CD4-positive, alpha-beta T cell (primary cell): ENCODE measurements at regions not wholly inside any gene's neighbourhood (a gene's known extent, or its start where the extent isn't known, plus 50 kb on each side); places are given as distances from the start of the nearest gene placed in this dataset.

Experiments used
- ATAC-seq: fragments of 200-7000 bp; cut with Tn5 transposase; one replicate; pipeline ENCODE4 v1.10.0; 2022; ENCODE audit warnings: mild to moderate bottlenecking; ENCODE audit not compliant: poor library complexity
- CTCF ChIA-PET: fragments of 350-600 bp; sonication (Branson Sonifier 250); formaldehyde crosslinking; loops from one replicate; lab custom pipeline; 2021; ENCODE audit warnings: antibody characterized with exemption, inconsistent platforms; lab: Charles Lee
- POLR2A ChIA-PET: fragments of 350-600 bp; sonication (Branson Sonifier 250); formaldehyde crosslinking; loops from one replicate; lab custom pipeline; 2021; ENCODE audit warnings: antibody characterized with exemption, inconsistent platforms; lab: Charles Lee
- DNase-seq, 14 experiments: peaks; one replicate each; pipeline ENCODE4 v3.0.0-alpha.2; 2013 to 2020; ENCODE audit warnings: mixed read lengths in 2 of 14
- H3K27ac ChIP-seq, 2 donors: one replicate each; pipeline versions ENCODE4 v1.5.1 to v1.7.0; 2013; ENCODE audit warnings: low read length in 2 of 2, low read depth in 1 of 2, mild to moderate bottlenecking in 1 of 2
- H3K27me3 ChIP-seq, 2 experiments: 1 replicate in 1 of 2; 2 replicates in 1 of 2; pipeline versions ENCODE4 v1.6.1 to v1.7.0; 2013; ENCODE audit warnings: low read length in 2 of 2, control low read depth in 1 of 2, mild to moderate bottlenecking in 1 of 2, moderate library complexity in 1 of 2; ENCODE audit not compliant: insufficient read depth in 2 of 2, control insufficient read depth in 1 of 2
- H3K36me3 ChIP-seq: one replicate; pipeline ENCODE4 v1.6.1; 2013; ENCODE audit warnings: low read length, control low read depth; ENCODE audit not compliant: insufficient read depth
- H3K4me1 ChIP-seq: one replicate; pipeline ENCODE4 v1.6.1; 2013; ENCODE audit warnings: low read length, control low read depth; ENCODE audit not compliant: insufficient read depth
- H3K4me3 ChIP-seq: one replicate; pipeline ENCODE4 v1.5.1; 2013; ENCODE audit warnings: mild to moderate bottlenecking, low read length, moderate library complexity
- H3K9me3 ChIP-seq, 2 experiments: 1 replicate in 1 of 2; 2 replicates in 1 of 2; pipeline versions ENCODE4 v1.6.1 to v1.7.0; 2013; ENCODE audit warnings: low read length in 2 of 2, mild to moderate bottlenecking in 2 of 2, control low read depth in 1 of 2, moderate library complexity in 1 of 2; ENCODE audit not compliant: control insufficient read depth in 1 of 2, insufficient read depth in 1 of 2
- H3K27ac Mint-ChIP-seq: one replicate; pipeline ENCODE4 v1.8.0; 2020; ENCODE audit warnings: mixed read lengths
- H3K27me3 Mint-ChIP-seq: one replicate; pipeline ENCODE4 v1.8.0; 2021; ENCODE audit warnings: mixed read lengths
- H3K36me3 Mint-ChIP-seq: one replicate; pipeline ENCODE4 v1.8.0; 2021; ENCODE audit warnings: low read depth, mixed read lengths
- H3K4me1 Mint-ChIP-seq: one replicate; pipeline ENCODE4 v1.8.0; 2021; ENCODE audit warnings: low read depth, mixed read lengths
- H3K4me3 Mint-ChIP-seq: one replicate; pipeline ENCODE4 v1.8.0; 2020; ENCODE audit warnings: mild to moderate bottlenecking, mixed read lengths
- H3K9me3 Mint-ChIP-seq: one replicate; pipeline ENCODE4 v1.8.0; 2020; ENCODE audit warnings: mixed read lengths
- intact Hi-C, 2 experiments: fragments of 100-400 bp; cut with DNase I in 1 of 2; cut with micrococcal nuclease in 1 of 2; formaldehyde crosslinking; loops; one replicate each; pipeline versions ENCODE4 v1.15.1 to v1.9.0; 2023 to 2025; cut with DNase I, micrococcal nuclease
- TF ChIP-seq, protein P1 (sequence below): fragments of 200-600 bp; IDR thresholded peaks from one replicate; pipeline ENCODE4 v1.8.0; 2022; ENCODE audit warnings: antibody characterized with exemption, mild to moderate bottlenecking

DNA sequence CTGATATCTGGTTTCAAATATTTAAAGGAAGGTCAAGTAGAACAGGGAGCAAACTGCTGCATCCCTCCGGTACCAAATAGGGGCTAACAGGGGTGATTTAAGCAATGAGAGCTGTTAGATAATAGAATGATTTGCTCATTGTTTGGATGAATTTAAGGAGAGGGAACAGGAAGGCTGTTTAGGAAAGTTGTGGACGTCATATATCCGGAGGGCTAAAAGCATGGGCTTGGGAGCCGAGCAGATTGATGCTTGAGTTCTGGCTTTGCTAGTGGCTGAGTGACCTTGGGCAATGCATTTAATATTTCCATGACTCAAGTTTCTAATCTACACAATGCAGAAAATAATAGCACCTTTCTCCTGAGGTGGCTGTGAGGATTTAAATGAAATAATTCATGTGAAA, 85.4 kb upstream of the RPS23 start:
- H3K4me3 ChIP-seq, result no peak overlapping the region
- no peaks in the 10 kb centered on the region for H3K9me3 ChIP-seq
- H3K4me3 Mint-ChIP-seq, result no peak overlapping the region
- POLR2A ChIA-PET, result no interaction called here
- H3K36me3 Mint-ChIP-seq, result no peaks in the 10 kb centered on the region
- no peak overlapping the region for H3K27ac ChIP-seq
- H3K27me3 Mint-ChIP-seq, result no peaks in the 10 kb centered on the region
- no peak for DNase-seq
- no peaks in the 10 kb centered on the region for H3K36me3 ChIP-seq
- CTCF ChIA-PET, result no interaction called here
- no peak overlapping the region for H3K27ac Mint-ChIP-seq
- intact Hi-C loops, result no loop called here
- H3K9me3 Mint-ChIP-seq, result no peaks in the 10 kb centered on the region
- peaks cover 4% of the 10 kb centered on the region for H3K4me1 ChIP-seq
- ATAC-seq, result no peak
- H3K4me1 Mint-ChIP-seq, result peaks cover 19% of the 10 kb centered on the region
- TF ChIP-seq, protein P1, sequence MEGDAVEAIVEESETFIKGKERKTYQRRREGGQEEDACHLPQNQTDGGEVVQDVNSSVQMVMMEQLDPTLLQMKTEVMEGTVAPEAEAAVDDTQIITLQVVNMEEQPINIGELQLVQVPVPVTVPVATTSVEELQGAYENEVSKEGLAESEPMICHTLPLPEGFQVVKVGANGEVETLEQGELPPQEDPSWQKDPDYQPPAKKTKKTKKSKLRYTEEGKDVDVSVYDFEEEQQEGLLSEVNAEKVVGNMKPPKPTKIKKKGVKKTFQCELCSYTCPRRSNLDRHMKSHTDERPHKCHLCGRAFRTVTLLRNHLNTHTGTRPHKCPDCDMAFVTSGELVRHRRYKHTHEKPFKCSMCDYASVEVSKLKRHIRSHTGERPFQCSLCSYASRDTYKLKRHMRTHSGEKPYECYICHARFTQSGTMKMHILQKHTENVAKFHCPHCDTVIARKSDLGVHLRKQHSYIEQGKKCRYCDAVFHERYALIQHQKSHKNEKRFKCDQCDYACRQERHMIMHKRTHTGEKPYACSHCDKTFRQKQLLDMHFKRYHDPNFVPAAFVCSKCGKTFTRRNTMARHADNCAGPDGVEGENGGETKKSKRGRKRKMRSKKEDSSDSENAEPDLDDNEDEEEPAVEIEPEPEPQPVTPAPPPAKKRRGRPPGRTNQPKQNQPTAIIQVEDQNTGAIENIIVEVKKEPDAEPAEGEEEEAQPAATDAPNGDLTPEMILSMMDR, result no peak
- H3K27me3 ChIP-seq, result peaks cover 0 to 3% of the 10 kb centered on the region in 2 experiments

DNA sequence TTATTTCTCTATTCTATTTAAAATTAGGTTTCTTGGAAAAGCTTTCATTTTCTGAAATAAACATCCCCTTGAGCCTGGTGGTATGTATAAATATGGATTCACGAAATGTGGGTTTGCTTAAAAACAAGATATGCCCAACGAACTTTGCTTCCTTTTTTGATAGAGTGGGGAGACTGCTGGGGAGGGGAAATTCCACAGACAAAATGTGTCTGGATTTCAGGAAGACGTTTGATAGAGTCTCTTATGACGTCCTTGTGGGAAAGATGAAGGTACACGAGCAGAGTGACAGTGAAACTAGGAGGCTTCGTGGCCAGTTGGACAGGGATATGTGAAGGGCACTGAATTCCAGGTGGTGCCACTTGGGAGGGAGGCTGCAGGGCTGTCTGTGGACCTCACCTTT, 84.5 kb upstream of the RPS23 start:
- POLR2A ChIA-PET, result no interaction called here
- H3K9me3 Mint-ChIP-seq, result no peaks in the 10 kb centered on the region
- intact Hi-C loops, result no loop called here

DNA sequence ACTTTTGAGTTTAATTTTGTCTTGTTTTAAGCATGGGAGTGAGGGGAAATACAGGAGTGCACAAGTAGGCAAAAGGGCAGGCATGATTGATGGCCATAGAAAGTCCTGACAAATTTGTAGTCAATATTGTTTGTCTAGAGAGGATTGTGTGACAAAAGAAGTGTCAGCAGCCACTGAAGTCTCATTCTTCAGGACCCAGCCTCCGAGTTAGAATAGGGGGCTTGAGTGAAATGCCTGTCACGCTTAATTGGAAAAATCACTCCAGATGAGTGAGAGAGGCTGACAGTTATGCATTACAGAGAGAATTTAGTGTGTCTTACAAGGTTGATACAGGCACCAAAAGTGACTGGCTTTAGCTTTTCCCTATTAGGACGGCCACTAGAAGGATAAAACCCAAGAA, 81.9 kb upstream of the RPS23 start:
- no peaks in the 10 kb centered on the region for H3K9me3 ChIP-seq
- ChIA-PET POLR2A (no interaction called here), CTCF (no interaction called here)
- Mint-ChIP-seq H3K9me3 (no peaks in the 10 kb centered on the region), H3K27ac (peak overlapping the region; percentile 43), H3K4me1 (peaks cover 40% of the 10 kb centered on the region), H3K36me3 (no peaks in the 10 kb centered on the region), H3K27me3 (no peaks in the 10 kb centered on the region), H3K4me3 (no peak overlapping the region)
- TF ChIP-seq, protein P1, result no peak
- no peak overlapping the region for H3K27ac ChIP-seq
- intact Hi-C loops, result no loop called here
- H3K4me3 ChIP-seq, result no peak overlapping the region
- peaks cover 24% of the 10 kb centered on the region for H3K4me1 ChIP-seq
- DNase-seq (no peak), ATAC-seq (no peak)
- H3K27me3 ChIP-seq, result peaks cover 0 to under 1% of the 10 kb centered on the region in 2 experiments
- H3K36me3 ChIP-seq, result no peaks in the 10 kb centered on the region

More for the DNA sequence above, 84.5 kb upstream of the RPS23 start:
- no peak for DNase-seq
- Histone ChIP-seq H3K4me3 (no peak overlapping the region), H3K27ac (no peak overlapping the region), H3K27me3 (peaks cover 0 to 3% of the 10 kb centered on the region in 2 experiments), H3K4me1 (peaks cover 12% of the 10 kb centered on the region), H3K36me3 (no peaks in the 10 kb centered on the region), H3K9me3 (no peaks in the 10 kb centered on the region)
- no peak overlapping the region for H3K4me3 Mint-ChIP-seq
- no peak overlapping the region for H3K27ac Mint-ChIP-seq
- CTCF ChIA-PET, result no interaction called here
- no peaks in the 10 kb centered on the region for H3K36me3 Mint-ChIP-seq
- H3K27me3 Mint-ChIP-seq, result no peaks in the 10 kb centered on the region
- TF ChIP-seq, protein P1, result no peak
- ATAC-seq, result no peak
- peaks cover 28% of the 10 kb centered on the region for H3K4me1 Mint-ChIP-seq
